Transverse colon (tissue), 4 donors: ENCODE measurements at regions not wholly inside any gene's neighbourhood (a gene's known extent, or its start where the extent isn't known, plus 50 kb on each side); places are given as distances from the start of the nearest gene placed in this dataset.

ENCODE experiments used
- DNase-seq: peaks from one replicate; pipeline ENCODE4 v3.0.0-alpha.2; 2019
- H3K27ac ChIP-seq, 4 donors: fragments of 200-600 bp; sonication (generic); 2 replicates each; pipeline ENCODE4 v1.5.1; 2016 to 2018; ENCODE audit warnings: inconsistent platforms in 4 of 4
- H3K27me3 ChIP-seq: fragments of 200-600 bp; sonication (generic); 2 replicates; pipeline ENCODE4 v1.5.1; 2017; ENCODE audit warnings: inconsistent platforms
- H3K36me3 ChIP-seq, 4 donors: fragments of 200-600 bp; sonication (generic); 2 replicates each; pipeline ENCODE4 v1.5.1; 2017 to 2019; ENCODE audit warnings: inconsistent platforms in 4 of 4
- H3K4me1 ChIP-seq, 4 donors: fragments of 200-600 bp; sonication (generic); 2 replicates each; pipeline ENCODE4 v1.5.1; 2017 to 2020; ENCODE audit warnings: inconsistent platforms in 4 of 4
- H3K4me3 ChIP-seq, 4 donors: fragments of 200-600 bp; sonication (generic); 1 replicate in 1 of 4; 2 replicates in 3 of 4; pipeline versions ENCODE4 v1.5.1 to v1.6.1; 2017 to 2019; ENCODE audit warnings: inconsistent platforms in 4 of 4
- H3K9me3 ChIP-seq, 2 donors: fragments of 200-600 bp; sonication (generic); 2 replicates each; pipeline ENCODE4 v1.5.1; 2017 to 2019; ENCODE audit warnings: inconsistent platforms in 2 of 2
- EP300 ChIP-seq: sonication (generic); formaldehyde crosslinking; IDR thresholded peaks from one replicate; pipeline ENCODE4 v1.6.1; 2017; ENCODE audit warnings: antibody characterized with exemption, low read depth
- POLR2A ChIP-seq: fragments of 450-650 bp; IDR thresholded peaks from one replicate; pipeline ENCODE4 v1.6.1; 2016; ENCODE audit warnings: antibody characterized with exemption, mild to moderate bottlenecking, moderate library complexity
- POLR2AphosphoS5 ChIP-seq, 3 donors: sonication (generic); formaldehyde crosslinking; IDR thresholded peaks; one replicate each; pipeline ENCODE4 v1.6.1; 2016; ENCODE audit warnings: antibody characterized with exemption in 3 of 3
- WGBS, 2 donors: methylation state at CpG; one replicate each; pipeline ENCODE4 v1.1.5; 2018; ENCODE audit warnings: low coverage in 1 of 2; 5-methylcytosine and 5-hydroxymethylcytosine counted together
- in situ Hi-C, 4 donors: fragments of 200-750 bp; cut with MboI; loops; one replicate each; pipeline versions ENCODE4 v1.15.0 to v1.15.1; 2017; ENCODE audit warnings: low sequenced_read_pairs in 3 of 4, low pct_ligation_motif_present in 1 of 4, low pct_unique_long_range_greater_than_20kb in 1 of 4
- intact Hi-C: fragments of 100-400 bp; cut with DNase I; formaldehyde crosslinking; loops from one replicate; pipeline ENCODE4 v1.15.1; 2023; ENCODE audit warnings: low total_unique reads
- TF ChIP-seq, protein P1 (sequence below), 5 experiments: fragments of 200-600 bp in 3 of 5; fragments of 450-650 bp in 2 of 5; sonication (generic) in 3 of 5; IDR thresholded peaks; 1 replicate in 2 of 5; 2 replicates in 3 of 5; pipeline ENCODE4 v1.5.1; 2016 to 2017; ENCODE audit warnings: antibody characterized with exemption in 5 of 5, inconsistent platforms in 3 of 5, mild to moderate bottlenecking in 2 of 5, moderate library complexity in 1 of 5

DNA sequence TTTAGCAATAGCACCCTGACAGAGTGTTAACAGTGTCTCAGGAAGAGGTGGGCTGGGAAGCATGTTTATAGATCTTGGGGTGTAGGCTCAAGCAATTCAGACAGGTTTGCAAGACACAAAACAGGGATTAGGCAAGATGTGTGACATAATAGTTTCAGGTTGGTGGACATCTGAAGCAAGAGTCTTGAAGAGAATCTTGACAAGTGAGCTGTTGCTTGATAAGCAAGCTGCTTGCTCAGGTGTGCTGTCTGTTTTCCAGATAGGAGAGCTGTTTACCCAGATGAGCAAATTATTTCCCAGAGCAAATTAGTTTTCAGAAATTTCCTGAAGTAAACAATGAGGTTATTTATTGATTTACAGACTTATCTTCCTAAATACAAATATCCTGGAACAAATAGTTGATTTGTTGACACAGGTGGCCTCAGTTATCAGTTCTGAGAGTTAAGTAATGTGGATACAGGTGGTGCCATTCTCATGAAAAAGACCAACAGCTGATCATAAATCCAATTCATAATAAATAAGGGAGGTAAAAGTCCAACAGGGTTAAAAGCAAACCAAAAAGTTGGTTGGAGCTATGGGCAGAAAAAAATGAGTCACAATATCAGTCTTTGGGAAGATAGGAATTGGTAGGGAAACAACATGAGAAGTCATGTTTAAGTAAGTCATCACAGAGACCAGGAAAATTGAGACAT, 437.3 kb downstream of the TBL1XR1 start:
- Histone ChIP-seq H3K27ac (no peak overlapping the region), H3K9me3 (no peaks in the 10 kb centered on the region), H3K36me3 (no peaks in the 10 kb centered on the region), H3K4me3 (no peak overlapping the region), H3K27me3 (no peaks in the 10 kb centered on the region), H3K4me1 (no peaks in the 10 kb centered on the region)
- intact Hi-C loops, result no loop called here
- no peak for DNase-seq
- in situ Hi-C loops, result no loop called here
- TF ChIP-seq POLR2A, result no peak
- TF ChIP-seq, protein P1, sequence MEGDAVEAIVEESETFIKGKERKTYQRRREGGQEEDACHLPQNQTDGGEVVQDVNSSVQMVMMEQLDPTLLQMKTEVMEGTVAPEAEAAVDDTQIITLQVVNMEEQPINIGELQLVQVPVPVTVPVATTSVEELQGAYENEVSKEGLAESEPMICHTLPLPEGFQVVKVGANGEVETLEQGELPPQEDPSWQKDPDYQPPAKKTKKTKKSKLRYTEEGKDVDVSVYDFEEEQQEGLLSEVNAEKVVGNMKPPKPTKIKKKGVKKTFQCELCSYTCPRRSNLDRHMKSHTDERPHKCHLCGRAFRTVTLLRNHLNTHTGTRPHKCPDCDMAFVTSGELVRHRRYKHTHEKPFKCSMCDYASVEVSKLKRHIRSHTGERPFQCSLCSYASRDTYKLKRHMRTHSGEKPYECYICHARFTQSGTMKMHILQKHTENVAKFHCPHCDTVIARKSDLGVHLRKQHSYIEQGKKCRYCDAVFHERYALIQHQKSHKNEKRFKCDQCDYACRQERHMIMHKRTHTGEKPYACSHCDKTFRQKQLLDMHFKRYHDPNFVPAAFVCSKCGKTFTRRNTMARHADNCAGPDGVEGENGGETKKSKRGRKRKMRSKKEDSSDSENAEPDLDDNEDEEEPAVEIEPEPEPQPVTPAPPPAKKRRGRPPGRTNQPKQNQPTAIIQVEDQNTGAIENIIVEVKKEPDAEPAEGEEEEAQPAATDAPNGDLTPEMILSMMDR (IDR thresholded peaks at IDR 0.05), result no peak
- TF ChIP-seq EP300, result no peak
- no peak for TF ChIP-seq POLR2AphosphoS5 (IDR thresholded peaks at IDR 0.05)

DNA sequence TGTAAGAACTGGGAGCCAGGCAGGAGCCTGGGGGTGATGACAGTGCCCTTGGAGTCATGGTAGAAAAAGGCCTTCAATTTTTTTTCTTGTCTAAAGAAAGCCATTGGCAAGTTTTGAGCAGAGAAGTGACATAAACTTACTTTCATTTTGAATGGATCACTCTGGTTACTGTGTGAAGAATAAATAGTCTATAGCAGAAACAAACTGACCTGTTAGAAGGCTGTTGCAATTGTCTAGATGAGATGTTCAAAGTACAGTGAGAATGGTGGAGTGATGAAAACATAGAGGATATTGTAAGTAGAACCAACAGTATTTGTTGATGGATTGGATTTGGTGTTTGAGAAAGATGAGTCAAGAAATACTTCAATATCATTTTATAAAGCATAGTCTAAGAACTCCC, 439.9 kb downstream of the TBL1XR1 start:
- H3K4me1 ChIP-seq, result no peaks in the 10 kb centered on the region
- H3K27me3 ChIP-seq, result no peaks in the 10 kb centered on the region
- H3K9me3 ChIP-seq, result no peaks in the 10 kb centered on the region
- DNase-seq, result no peak
- H3K27ac ChIP-seq, result no peak overlapping the region
- in situ Hi-C loops, result no loop called here
- H3K36me3 ChIP-seq, result no peaks in the 10 kb centered on the region
- no peak overlapping the region for H3K4me3 ChIP-seq
- intact Hi-C loops, result no loop called here
- TF ChIP-seq, protein P1 (IDR thresholded peaks at IDR 0.05), result no peak
- no peak for TF ChIP-seq EP300

DNA sequence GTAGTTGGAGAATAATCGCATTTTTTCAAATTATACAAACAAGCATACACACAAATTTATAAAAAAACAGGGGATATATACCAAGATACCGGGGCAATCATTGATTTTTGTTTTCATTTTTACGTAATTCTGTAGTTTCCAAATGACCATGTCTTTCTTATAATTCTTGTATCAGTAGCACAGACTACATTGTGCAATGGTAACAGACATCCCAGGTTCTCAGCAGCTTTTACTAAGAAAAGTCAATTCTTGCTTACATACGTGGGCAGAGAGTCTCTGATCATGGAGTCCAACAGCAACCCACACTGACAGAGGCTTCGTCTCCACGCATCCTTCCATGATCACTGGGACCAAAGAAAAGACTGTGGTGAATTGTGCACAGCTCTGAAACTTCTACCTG, 441.3 kb downstream of the TBL1XR1 start:
- Histone ChIP-seq H3K4me3 (no peak overlapping the region), H3K27ac (no peak overlapping the region), H3K36me3 (no peaks in the 10 kb centered on the region), H3K27me3 (no peaks in the 10 kb centered on the region), H3K9me3 (no peaks in the 10 kb centered on the region), H3K4me1 (no peaks in the 10 kb centered on the region)
- no peak for DNase-seq
- intact Hi-C loops (no loop called here), in situ Hi-C loops (no loop called here)
- no peak for TF ChIP-seq EP300
- TF ChIP-seq POLR2A, result no peak
- no peak for TF ChIP-seq POLR2AphosphoS5 (IDR thresholded peaks at IDR 0.05)
- TF ChIP-seq, protein P1 (IDR thresholded peaks at IDR 0.05), result no peak
- 73 to 85% methylated on average over 5 to 6 of the region's 6 CpGs for WGBS, 2 donors

DNA sequence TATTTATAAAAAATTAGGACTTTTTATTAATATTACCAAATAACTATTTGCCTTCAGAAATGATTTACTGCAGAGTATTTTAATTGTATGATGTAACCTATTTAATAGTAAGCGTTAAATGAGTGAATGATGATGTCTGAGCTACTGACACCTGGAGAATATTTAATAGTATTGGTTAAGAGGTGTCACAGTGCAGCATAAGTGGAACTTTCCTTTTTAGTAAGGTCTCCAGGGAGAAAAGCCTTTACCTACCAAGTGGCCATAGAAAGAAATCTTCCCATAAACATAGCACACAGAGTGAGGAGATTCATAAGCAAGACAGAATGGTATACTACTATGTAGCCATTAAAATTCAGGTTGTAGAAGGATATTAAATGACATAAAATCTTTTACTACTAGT, 441.7 kb downstream of the TBL1XR1 start:
- no peak for DNase-seq
- Histone ChIP-seq H3K4me1 (no peaks in the 10 kb centered on the region), H3K27me3 (no peaks in the 10 kb centered on the region), H3K36me3 (no peaks in the 10 kb centered on the region), H3K27ac (no peak overlapping the region), H3K9me3 (no peaks in the 10 kb centered on the region), H3K4me3 (no peak overlapping the region)
- in situ Hi-C loops, result no loop called here
- TF ChIP-seq, protein P1 (IDR thresholded peaks at IDR 0.05), result no peak
- no peak for TF ChIP-seq POLR2A
- intact Hi-C loops, result no loop called here
- 91 to 100% methylated on average over 1 of the region's 1 CpG for WGBS, 2 donors
